HG02852 (cell line): ENCODE measurements at regions not wholly inside any gene's neighbourhood (a gene's known extent, or its start where the extent isn't known, plus 50 kb on each side); places are given as distances from the start of the nearest gene placed in this dataset.
A peak's percentile ranks its signal among the peaks of the same experiment; 100 is the strongest.
"Not testable (repeated sequence)": the region's sequence is repeated elsewhere in the genome, so short reads cannot be mapped to it uniquely, and the experiment has no call there.

Source experiments
- ATAC-seq: cut with Tn5 transposase; IDR thresholded peaks from one replicate; pipeline ENCODE4 v1.9.1; 2021; ENCODE audit warnings: mild to moderate bottlenecking, moderate library complexity; ENCODE audit not compliant: unreplicated experiment

DNA sequence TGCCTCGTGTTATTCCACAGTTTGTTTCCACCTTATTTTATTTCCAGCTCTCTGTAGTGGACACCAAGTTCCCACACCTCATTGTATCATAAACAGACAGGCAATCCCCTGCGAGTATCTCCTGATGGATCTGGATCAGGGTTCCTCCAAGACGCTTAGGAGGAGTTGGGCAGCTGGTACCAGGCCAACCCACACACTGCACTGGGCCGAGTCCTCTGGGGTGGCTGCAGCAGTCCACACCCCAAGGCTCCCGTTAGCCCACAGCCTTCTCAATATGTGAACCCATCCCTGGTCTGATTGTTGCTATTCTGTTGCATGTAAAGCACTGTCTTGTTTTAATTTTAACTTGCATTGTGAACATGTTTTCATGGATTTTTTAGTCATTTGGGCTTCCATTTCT, 178.8 kb upstream of the RAB6C start:
- ATAC-seq = no peak

DNA sequence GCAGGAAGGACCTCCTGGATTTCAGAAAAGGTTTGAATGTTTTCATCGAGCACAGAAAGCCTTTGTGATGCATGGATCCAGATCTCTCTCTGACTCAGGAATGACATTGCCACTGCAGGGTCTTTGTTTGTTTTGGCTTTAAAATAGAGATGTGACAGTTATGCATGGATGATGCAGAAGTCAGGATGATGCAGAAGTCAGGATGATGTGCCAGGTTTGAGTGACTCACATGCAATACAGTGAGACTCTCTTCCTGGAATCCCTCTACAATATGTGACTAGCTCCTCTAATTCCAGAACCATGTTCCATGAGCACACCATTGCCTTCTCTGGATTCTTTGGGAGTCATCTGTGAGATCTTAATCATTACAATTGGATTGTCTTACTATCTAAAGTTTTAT, 177.9 kb upstream of the RAB6C start:
- no peak for ATAC-seq

DNA sequence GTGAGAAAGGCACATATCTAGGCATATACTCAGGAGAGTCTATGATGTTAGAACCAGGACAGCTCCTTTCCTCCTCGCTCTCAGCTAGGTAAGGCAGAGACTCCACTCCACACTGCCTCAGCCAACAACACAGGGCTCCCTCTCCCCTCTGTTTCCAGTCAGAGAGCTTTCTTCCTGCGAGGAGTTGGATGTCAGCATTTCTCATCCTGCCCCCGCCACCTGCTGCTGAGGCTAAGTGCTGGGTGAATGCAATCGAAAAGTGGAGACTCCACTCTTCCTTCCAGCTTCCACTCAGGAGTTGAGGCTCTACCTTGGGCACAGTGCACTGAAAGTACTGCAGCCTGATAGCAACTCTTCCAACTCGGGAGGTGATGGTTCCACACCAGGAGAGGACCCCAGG, 177.2 kb upstream of the RAB6C start:
- no peak for ATAC-seq

- ATAC-seq = no peak
These were observed 176.4 kb upstream of the RAB6C start for GRCh38 chr2:129803032-129803431.

DNA sequence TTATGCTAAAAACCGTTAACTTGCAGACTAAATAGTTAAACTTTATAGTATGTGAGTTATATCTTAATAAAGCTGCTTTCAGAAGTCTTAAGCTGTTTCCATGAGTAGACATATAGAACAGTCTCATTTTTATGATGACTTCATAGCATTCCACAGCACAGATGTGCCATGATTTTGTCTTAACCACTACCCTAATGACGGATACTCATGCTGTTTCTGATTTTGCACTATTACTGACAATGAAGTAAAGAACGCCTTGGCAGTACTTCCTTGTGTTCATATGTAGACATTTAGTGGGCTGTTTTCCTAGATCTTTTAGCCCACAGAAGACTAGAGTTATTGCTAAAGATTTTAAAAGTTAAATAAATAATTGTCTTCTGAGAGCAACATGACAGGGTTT, 175.6 kb upstream of the RAB6C start:
- ATAC-seq = no peak

DNA sequence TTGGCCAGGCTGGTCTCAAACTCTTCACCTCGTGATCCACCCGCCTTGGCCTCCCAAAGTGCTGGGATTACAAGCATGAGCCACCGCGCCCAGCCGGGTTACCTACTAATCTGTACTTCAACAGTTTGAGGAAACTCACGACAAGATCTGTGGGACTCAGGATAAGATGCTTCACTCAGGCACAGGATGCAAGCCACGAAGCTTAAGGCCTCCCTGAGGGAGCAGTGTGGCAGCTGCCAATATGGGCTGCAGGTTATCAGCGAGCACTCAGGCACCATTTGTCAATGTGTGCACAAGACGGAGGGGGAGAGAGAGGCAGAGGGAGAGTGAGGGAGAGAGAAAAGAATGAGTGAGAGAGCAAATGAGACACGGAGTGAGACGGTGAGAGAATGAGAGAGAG, 173.6 kb upstream of the RAB6C start:
- ATAC-seq = no peak

GRCh38 chr2:129806317-129806716, 173.1 kb upstream of the RAB6C start:
- no peak for ATAC-seq

DNA sequence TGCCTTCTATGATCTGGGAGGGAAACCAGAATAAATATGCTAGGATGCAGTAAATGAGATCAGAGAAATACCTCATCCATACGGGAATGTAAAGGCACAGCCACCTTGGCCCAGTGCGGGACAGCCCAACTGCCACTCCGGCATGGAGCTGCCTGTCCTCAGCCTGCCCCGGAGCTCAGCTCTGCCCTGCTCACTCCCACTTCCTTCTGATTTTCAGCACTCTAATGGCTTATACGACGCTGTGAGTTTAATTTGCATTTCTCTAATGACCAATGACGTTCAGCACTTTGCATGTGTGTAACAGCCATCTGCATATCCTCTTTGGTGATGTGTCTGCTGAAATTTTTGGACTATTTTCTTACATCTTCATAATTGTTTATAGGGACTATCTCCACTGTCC, 172.5 kb upstream of the RAB6C start:
- ATAC-seq = no peak

- ATAC-seq = not testable (repeated sequence)
These were observed 171.7 kb upstream of the RAB6C start for GRCh38 chr2:129807642-129808338.

DNA sequence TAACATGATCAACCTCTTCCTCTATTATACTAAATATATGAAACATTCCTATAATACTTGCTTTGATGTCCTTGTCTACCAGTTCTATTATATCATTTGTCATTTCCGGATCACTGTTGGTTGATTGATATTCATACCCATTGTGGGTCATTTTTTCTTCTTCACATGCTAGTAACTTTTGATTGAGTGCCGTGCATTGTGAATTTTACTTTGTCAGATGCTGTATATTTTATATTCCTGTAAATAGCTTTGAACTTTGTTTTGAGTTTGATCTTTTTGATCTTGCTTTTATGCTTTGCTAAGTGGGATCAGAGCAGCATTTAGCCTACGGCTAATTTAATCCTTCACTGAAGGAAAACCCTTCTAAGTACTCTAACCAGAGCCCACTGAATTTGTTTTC, 168.9 kb upstream of the RAB6C start:
- ATAC-seq = no peak

DNA sequence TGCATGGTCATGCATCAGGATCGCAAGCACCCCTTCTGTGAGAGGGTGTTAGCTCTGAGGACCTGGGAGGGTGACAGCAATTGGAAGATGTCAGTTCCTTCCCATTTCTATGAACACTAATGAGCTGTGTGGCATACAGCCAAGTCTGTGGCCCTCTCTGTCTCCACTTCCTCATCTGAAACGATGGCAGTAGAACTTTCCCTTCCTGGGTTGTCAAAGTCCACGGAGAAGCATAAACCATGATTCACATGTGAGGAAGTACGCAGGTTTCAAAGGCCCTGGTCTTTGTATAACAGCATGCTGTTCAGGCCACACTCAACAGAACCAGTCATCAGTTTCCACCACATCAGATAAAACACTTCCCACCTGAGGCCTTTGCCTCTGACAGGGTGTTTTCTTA, 167.4 kb upstream of the RAB6C start:
- peak; percentile 66 for ATAC-seq

- no peak for ATAC-seq
These were observed 166.8 kb upstream of the RAB6C start for GRCh38 chr2:129812654-129813053.

DNA sequence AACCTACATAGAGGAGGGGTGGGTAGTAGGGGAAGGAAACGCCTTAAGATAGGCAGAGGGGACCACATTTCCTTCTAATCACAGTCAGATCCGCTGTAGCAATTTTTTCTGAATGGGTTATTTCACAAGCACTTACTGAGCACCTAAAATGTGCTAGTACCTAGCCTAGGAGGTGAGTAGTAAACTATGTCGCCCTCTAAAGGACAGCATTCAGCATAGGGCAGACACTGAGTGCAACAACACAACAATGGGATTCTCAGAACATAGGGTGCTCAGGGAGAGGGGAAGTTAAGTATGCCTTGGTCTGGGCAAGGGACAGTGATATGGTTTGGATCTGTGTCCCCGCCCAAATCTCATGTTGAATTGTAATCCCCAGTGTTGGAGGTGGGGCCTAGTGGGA, 166.1 kb upstream of the RAB6C start:
- ATAC-seq = no peak

DNA sequence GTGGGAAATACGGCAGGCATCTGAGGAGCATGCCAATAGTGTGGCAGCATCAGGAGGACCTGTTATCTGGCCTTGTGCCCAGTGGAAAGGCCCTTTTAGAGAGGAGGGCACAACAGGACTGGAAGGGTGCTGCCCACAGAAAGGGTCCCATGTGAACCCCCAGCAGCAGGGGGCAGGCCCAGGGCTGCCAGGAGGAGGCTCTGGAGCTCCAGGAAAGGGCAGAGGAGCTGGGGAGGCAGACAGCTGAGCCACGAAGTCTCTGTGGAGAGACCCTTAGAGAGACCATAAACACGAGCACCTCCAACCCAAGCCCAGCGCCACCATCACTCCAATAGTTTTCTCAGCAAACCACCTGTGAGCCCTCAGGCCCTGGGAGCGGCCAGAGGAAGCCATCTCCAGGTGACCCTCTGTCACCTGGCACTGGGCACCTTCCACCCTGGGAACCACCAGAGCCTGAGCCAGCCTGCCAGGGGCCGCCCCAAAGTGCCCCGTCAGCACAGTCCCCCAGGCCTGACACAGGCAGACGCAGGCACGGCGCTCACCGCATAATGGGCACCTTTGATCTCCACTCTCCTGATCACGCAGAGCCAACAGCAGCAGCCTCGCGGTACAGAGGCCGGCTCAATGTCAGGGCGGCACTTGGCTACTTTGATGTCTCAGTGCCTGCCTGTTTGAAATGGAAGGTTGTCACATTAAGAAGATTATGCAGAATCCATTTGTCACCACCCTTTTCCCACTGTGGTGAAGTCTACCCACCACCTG, 162.5 kb upstream of the RAB6C start:
- ATAC-seq = no peak

- ATAC-seq = no peak
These were observed 159.6 kb upstream of the RAB6C start for GRCh38 chr2:129819855-129820254.

DNA sequence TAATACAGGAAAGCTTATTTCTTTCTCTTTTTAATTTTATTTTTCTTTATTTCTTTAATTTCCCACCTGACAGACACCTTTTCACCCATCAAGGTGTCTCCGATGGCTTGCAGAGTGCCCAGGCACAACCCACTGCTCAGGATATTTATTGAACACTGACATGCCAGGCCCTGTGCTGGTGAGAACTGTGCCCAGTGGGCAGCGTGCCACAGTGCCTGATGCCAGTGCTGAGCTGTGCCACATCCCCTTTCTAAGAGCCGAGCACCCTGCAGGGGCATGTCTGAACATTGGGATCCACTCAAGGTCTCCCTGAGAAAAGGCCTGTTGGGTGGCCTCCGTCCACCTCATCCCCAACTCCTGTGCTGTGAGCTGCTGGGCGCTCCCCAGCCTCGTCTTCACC, 158.6 kb upstream of the RAB6C start:
- ATAC-seq = no peak

DNA sequence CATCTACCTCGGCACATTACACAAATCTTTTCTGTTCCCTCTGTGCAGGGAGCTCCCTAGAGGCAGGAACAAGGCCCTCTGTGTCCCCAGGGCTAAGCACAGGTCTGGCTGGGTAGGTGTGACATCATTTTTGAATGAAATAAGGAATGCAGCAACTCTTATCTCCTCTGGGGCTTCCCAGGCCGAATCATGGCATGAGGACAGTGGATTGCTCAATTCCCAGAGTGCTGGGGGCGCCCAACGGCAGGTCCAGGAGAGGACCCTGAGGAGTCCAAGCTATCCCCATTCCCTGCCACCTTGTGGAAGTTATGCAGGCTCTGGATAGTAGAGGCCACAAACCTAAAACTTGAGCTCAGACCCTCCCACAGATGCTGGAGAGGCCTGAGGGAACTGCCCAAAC, 158.0 kb upstream of the RAB6C start:
- no peak for ATAC-seq

GRCh38 chr2:129823044-129823443, 156.4 kb upstream of the RAB6C start:
- no peak for ATAC-seq

GRCh38 chr2:129827311-129828090, 152.0 kb upstream of the RAB6C start:
- no peak for ATAC-seq

DNA sequence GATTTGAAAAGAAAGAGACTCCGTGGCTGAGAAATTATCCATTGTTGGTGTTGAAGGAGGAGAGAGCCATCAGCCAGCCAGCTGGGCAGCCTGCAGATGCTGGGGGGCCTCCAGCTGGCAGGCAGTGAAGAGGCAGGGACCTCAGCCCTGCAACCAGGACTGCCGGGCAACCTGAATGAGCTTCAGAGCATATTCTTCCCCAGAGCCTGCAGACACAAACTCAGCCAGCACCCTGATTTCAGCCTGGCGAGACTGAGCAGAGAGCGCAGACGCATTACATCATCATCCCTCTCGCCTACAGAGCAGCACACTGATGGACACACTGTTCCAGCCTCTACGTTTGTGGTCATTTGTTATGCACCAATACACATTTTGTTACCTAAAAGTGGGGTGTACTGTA, 150.7 kb upstream of the RAB6C start:
- no peak for ATAC-seq

- ATAC-seq = no peak
These were observed 149.9 kb upstream of the RAB6C start for GRCh38 chr2:129829588-129829987.

DNA sequence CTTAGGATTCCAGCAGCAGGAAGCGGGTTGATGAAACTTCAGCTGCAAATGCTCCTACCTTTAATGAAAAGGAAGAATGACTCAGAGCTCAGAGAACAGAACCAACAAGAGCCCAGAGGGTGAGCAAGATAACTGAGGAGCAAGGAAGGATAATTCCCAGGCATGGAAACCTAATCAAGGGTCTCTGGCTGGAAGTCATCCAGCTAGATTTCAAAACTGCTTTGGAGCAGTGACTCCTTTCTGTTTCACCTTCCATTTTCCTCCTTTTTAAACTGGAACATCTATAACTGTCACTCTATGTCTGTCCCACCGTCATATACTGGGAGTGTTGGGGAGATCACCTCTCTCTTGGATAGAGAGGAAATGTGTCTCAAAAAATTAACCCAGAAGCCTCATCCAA, 148.4 kb upstream of the RAB6C start:
- ATAC-seq = no peak
